Cardiac septum (tissue), 1 donor: ENCODE measurements at regions not wholly inside any gene's neighbourhood (a gene's known extent, or its start where the extent isn't known, plus 50 kb on each side); places are given as distances from the start of the nearest gene placed in this dataset.

Source experiments
- DNase-seq: peaks from one replicate; pipeline ENCODE4 v3.0.0-alpha.2; 2020; ENCODE audit warnings: low spot score
- intact Hi-C: fragments of 100-400 bp; cut with DNase I; formaldehyde crosslinking; loops from one replicate; pipeline ENCODE4 v1.14.0; 2022
- donor health status: DM: no; HTN: no; CAD: no.

DNA sequence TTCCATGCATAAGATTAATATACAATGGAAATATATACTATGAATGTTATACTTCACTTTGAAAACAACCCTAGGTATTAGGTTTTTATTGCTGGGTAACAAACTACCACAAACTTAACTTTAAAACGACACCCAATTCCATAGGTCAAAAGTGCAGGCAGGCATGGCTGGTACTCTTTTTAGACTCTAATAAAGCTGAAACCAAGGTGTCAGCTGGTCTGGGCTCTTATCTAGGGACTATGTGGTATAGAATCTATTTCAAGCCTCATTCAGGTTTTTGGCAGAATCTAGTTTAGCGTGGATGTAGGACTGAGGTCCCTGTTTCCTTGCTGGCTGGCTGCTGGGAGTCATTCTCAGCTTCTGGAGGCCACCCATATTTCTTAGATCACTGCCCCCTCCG lies 65.0 kb upstream of the TMEM168 start:
- no peak for DNase-seq
- intact Hi-C loops, result no loop called here

DNA sequence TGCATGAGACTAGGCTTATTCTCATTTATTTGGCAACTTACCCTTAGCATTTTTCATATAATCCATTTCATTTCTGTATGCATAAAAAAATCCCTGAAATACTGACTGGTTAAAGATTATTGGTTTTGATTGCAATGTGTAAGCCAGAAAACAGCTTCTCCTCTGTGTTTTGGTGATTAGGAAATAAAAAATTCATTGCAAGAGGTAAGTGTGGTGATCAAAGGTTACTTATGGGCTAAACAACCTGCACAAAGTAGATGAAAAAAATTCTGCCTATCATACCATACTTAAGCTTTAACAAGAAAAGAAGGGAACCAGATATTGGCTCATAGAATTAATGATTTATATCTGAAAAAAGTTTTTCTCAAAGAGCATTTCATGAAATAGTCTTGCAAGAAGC lies 64.0 kb upstream of the TMEM168 start:
- intact Hi-C loops, result no loop called here
- DNase-seq, result no peak

DNA sequence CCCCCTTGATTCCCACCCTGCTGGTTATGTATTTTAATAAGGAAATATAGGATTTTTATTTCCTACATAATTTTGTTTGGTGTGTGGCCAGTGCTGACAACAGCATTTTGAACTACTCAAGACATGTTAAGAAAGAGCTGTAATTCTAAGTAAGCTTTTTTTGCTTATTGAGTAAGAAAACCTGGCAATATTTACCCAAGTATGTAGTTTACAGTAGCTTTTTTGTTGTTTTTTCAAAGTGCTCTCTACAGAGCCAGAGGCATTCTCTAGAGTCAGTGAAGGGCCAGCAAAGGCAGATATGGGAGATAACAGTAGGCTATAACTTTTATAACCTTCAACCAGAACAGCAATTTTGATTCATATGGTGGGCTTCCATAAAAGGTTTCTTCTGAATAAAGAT lies 63.2 kb upstream of the TMEM168 start:
- intact Hi-C loops, result no loop called here
- DNase-seq, result no peak

DNA sequence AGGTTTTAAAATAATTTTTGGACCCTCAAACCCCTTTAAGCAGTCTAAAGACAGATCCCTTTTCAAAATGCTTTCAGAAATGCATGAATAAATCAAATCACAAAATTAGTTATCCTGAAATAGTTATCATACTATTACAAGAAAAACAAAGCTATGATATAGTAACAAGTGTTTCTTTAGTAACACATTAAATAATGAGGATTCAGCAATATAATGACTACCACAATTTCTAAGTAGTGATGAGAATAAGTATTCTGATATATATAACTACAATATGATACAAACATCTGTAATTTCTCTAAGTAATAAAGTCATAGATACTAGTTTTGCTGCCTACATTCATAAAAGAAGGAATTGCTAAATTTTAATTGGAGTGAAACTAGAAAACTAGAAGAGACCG lies 53.0 kb upstream of the TMEM168 start:
- no peak for DNase-seq
- intact Hi-C loops, result no loop called here
